Endothelial cell (in vitro differentiated cells): ENCODE measurements at regions not wholly inside any gene's neighbourhood (a gene's known extent, or its start where the extent isn't known, plus 50 kb on each side); places are given as distances from the start of the nearest gene placed in this dataset.
"Not testable (repeated sequence)": the region's sequence is repeated elsewhere in the genome, so short reads cannot be mapped to it uniquely, and the experiment has no call there.

Experiments used
- DNase-seq: peaks from one replicate; pipeline ENCODE4 v3.0.0; 2021; ENCODE audit warnings: low spot score
- H3K27ac Mint-ChIP-seq: one replicate; pipeline ENCODE4 v1.8.0; 2021; ENCODE audit warnings: mixed read lengths, inconsistent platforms; ENCODE audit not compliant: unreplicated experiment
- H3K27me3 Mint-ChIP-seq: one replicate; pipeline ENCODE4 v1.8.0; 2021; ENCODE audit warnings: mild to moderate bottlenecking, moderate library complexity, mixed read lengths, inconsistent platforms; ENCODE audit not compliant: unreplicated experiment
- H3K36me3 Mint-ChIP-seq: one replicate; pipeline ENCODE4 v1.8.0; 2021; ENCODE audit warnings: mild to moderate bottlenecking, low read depth, mixed read lengths, inconsistent platforms; ENCODE audit not compliant: unreplicated experiment
- H3K4me1 Mint-ChIP-seq: one replicate; pipeline ENCODE4 v1.8.0; 2021; ENCODE audit warnings: mild to moderate bottlenecking, mixed read lengths, inconsistent platforms; ENCODE audit not compliant: unreplicated experiment
- H3K4me3 Mint-ChIP-seq: one replicate; pipeline ENCODE4 v1.8.0; 2021; ENCODE audit warnings: mild to moderate bottlenecking, mixed read lengths, inconsistent platforms; ENCODE audit not compliant: unreplicated experiment
- H3K9me3 Mint-ChIP-seq: one replicate; pipeline ENCODE4 v1.8.0; 2021; ENCODE audit warnings: mixed read lengths, inconsistent platforms; ENCODE audit not compliant: unreplicated experiment
- CTCF ChIP-seq: fragments of 200-600 bp; sonication (generic); IDR thresholded peaks from one replicate; pipeline ENCODE4 v1.5.0; 2021; ENCODE audit warnings: antibody characterized with exemption; ENCODE audit not compliant: unreplicated experiment

GRCh38 chr13:83450591-83450990, 431.7 kb downstream of the SLITRK1 start:
- TF ChIP-seq CTCF: no peak
- Mint-ChIP-seq H3K4me3 (no peak overlapping the region), H3K36me3 (no peaks in the 10 kb centered on the region), H3K27ac (no peak overlapping the region), H3K9me3 (no peaks in the 10 kb centered on the region), H3K4me1 (no peaks in the 10 kb centered on the region), H3K27me3 (peaks cover 1% of the 10 kb centered on the region)
- DNase-seq: no peak

- H3K4me3 Mint-ChIP-seq: no peak overlapping the region
- no peaks in the 10 kb centered on the region for H3K9me3 Mint-ChIP-seq
- no peak overlapping the region for H3K27ac Mint-ChIP-seq
- TF ChIP-seq CTCF: no peak
- H3K27me3 Mint-ChIP-seq: peaks cover 1% of the 10 kb centered on the region
- no peak for DNase-seq
- H3K4me1 Mint-ChIP-seq: no peaks in the 10 kb centered on the region
- no peaks in the 10 kb centered on the region for H3K36me3 Mint-ChIP-seq
Measured at GRCh38 chr13:83449668-83450395, 432.4 kb downstream of the SLITRK1 start.

GRCh38 chr13:83440465-83440864, 441.8 kb downstream of the SLITRK1 start:
- H3K27ac Mint-ChIP-seq: no peak overlapping the region
- H3K9me3 Mint-ChIP-seq: no peaks in the 10 kb centered on the region
- TF ChIP-seq CTCF: no peak
- H3K27me3 Mint-ChIP-seq: no peaks in the 10 kb centered on the region
- no peak overlapping the region for H3K4me3 Mint-ChIP-seq
- H3K36me3 Mint-ChIP-seq: no peaks in the 10 kb centered on the region
- no peak for DNase-seq
- H3K4me1 Mint-ChIP-seq: no peaks in the 10 kb centered on the region

- H3K4me1 Mint-ChIP-seq, H3K4me3 Mint-ChIP-seq, H3K9me3 Mint-ChIP-seq, H3K27me3 Mint-ChIP-seq, H3K27ac Mint-ChIP-seq, H3K36me3 Mint-ChIP-seq, DNase-seq: not testable (repeated sequence)
Measured at GRCh38 chr13:83439464-83439863, 442.8 kb downstream of the SLITRK1 start.

GRCh38 chr13:83423861-83424260, 458.4 kb downstream of the SLITRK1 start:
- no peak for TF ChIP-seq CTCF
- no peaks in the 10 kb centered on the region for H3K4me1 Mint-ChIP-seq
- DNase-seq: no peak
- H3K9me3 Mint-ChIP-seq: no peaks in the 10 kb centered on the region
- H3K27ac Mint-ChIP-seq: no peak overlapping the region
- no peaks in the 10 kb centered on the region for H3K36me3 Mint-ChIP-seq
- H3K4me3 Mint-ChIP-seq: no peak overlapping the region
- H3K27me3 Mint-ChIP-seq: no peaks in the 10 kb centered on the region
